GM12875 (cell line): ENCODE measurements at regions not wholly inside any gene's neighbourhood (a gene's known extent, or its start where the extent isn't known, plus 50 kb on each side); places are given as distances from the start of the nearest gene placed in this dataset.
"Not testable (repeated sequence)": the region's sequence is repeated elsewhere in the genome, so short reads cannot be mapped to it uniquely, and the experiment has no call there.

Experiments
- H3K4me3 ChIP-seq: one replicate; pipeline ENCODE4 v1.5.1; 2011; ENCODE audit warnings: low read depth, low read length, control low read depth
- TF ChIP-seq, protein P1 (sequence below): IDR thresholded peaks from 2 replicates; pipeline ENCODE4 v1.5.1; 2011; ENCODE audit warnings: low read depth, mild to moderate bottlenecking, control low read depth, inconsistent platforms, low read length, moderate library complexity, borderline replicate concordance; ENCODE audit not compliant: insufficient read depth

DNA sequence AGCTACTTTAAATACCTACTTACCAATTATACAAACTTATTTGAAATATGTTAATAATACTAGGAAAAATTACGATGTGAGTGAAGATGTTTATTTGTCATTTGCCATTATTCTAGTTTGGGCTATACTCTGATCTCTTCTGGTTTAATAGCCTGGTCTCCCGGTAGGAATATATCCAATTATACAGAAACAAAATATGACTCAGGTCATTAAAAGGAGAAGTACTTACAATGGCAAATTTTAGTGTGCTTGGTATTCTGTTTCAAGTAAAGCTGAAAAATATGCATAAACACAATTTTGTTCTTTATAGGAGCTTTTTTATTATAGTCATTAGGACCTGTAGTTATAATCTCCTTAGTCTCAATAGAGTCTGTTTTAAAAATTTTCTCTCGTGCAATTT lies 176.8 kb downstream of the SLCO4C1 start:
- TF ChIP-seq, protein P1, sequence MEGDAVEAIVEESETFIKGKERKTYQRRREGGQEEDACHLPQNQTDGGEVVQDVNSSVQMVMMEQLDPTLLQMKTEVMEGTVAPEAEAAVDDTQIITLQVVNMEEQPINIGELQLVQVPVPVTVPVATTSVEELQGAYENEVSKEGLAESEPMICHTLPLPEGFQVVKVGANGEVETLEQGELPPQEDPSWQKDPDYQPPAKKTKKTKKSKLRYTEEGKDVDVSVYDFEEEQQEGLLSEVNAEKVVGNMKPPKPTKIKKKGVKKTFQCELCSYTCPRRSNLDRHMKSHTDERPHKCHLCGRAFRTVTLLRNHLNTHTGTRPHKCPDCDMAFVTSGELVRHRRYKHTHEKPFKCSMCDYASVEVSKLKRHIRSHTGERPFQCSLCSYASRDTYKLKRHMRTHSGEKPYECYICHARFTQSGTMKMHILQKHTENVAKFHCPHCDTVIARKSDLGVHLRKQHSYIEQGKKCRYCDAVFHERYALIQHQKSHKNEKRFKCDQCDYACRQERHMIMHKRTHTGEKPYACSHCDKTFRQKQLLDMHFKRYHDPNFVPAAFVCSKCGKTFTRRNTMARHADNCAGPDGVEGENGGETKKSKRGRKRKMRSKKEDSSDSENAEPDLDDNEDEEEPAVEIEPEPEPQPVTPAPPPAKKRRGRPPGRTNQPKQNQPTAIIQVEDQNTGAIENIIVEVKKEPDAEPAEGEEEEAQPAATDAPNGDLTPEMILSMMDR, result no peak
- H3K4me3 ChIP-seq, result no peak overlapping the region

GRCh38 chr5:102115736-102116135 lies 180.3 kb downstream of the SLCO4C1 start:
- H3K4me3 ChIP-seq, result no peak overlapping the region
- TF ChIP-seq, protein P1, result no peak

DNA sequence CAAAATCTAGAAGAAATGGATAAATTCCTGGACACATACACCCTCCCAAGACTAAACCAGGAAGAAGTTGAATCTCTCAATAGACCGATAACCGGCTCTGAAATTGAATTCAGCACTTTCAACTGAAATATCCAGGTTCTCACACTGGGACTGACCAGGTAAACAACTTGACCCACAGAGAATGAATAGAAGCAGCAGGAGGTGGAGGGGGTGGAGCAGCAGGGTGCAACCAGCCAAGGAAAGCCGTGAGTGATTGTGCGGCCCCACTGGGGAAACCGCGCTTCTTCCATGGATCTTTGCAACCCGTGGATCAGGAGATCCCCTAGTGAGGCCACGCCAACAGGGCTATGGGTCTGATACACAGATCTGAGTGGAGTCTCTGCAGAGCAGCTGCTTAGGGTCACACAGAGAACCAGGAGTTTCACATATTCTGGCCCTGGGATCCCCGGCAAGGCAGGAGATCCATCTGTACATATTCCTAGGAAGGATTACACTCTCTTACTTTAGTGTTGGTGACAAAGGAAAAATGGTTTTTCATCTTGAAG lies 181.5 kb downstream of the SLCO4C1 start:
- TF ChIP-seq, protein P1, result no peak
- H3K4me3 ChIP-seq, result no peak overlapping the region

DNA sequence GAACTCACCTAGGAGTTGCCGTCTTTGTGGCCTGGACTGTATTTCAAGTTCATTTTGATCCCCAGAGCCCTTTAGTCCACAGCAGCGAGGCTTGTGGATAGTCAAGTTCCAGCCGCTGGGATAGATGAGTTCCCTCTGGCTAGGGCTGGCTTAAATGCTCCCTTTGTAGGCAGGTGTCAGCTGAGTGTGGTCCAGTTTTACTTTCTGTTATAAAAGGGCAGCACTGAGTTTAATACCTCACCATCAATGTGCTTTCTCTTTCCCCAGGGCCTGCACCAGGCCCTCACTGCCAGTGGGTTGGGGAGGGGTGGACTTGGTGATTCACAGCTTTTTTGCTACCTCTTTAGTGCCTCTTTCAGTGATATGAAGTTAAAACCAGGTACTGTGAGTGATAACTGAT lies 188.2 kb downstream of the SLCO4C1 start:
- TF ChIP-seq, protein P1, result no peak
- no peak overlapping the region for H3K4me3 ChIP-seq

- TF ChIP-seq, protein P1, result no peak
- H3K4me3 ChIP-seq, result no peak overlapping the region
Observed at GRCh38 chr5:102106599-102106998, 189.5 kb downstream of the SLCO4C1 start.

GRCh38 chr5:102099766-102100331 lies 196.2 kb downstream of the SLCO4C1 start:
- no peak overlapping the region for H3K4me3 ChIP-seq
- TF ChIP-seq, protein P1, result no peak

DNA sequence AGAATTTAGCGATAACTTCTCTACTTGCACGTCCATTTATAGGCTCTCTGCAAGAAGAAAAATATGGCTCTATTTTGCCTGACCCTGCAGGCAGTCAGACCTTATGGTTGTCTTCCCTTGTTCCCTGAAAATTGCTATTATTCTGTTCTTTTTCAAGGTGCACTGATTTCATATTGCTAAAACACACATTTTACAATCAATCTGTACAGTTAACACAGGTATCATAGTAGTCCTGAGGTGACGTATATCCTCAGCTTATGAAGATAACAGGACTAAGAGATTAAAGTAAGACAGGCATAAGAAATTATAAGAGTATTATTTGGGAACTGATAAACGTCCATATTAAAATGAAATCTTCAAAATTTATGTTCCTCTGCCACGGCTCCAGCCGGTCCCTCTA lies 197.0 kb downstream of the SLCO4C1 start:
- not testable (repeated sequence) for H3K4me3 ChIP-seq

DNA sequence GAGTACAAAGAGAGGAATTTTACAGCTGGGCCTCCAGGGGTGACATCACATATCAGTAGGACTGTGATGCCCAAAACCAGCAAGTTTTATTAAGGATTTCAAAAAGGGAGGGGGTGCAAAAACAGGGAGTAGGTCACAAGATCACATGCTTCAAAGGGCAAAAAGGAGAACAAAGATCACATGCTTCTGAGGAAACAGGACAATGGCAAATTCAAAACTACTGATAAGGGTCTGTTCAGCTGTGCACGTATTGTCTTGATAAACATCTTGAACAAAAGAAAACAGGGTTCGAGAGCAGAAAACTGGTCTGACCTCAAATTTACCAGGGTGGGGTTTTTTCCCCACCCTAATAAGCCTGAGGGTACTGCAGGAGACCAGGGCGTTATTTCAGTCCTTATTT lies 197.5 kb downstream of the SLCO4C1 start:
- not testable (repeated sequence) for H3K4me3 ChIP-seq
